H1 (cell line): ENCODE measurements at regions not wholly inside any gene's neighbourhood (a gene's known extent, or its start where the extent isn't known, plus 50 kb on each side); places are given as distances from the start of the nearest gene placed in this dataset.

Source experiments
- CTCF ChIA-PET: fragments of 300-600 bp; sonication (Branson Sonifier 250); formaldehyde crosslinking; loops from one replicate; lab custom pipeline; 2021; ENCODE audit not compliant: partially characterized antibody; lab: Charles Lee
- POLR2A ChIA-PET: fragments of 300-600 bp; sonication (Branson Sonifier 250); formaldehyde crosslinking; loops from one replicate; lab custom pipeline; 2021; ENCODE audit warnings: inconsistent platforms; ENCODE audit not compliant: partially characterized antibody; lab: Charles Lee
- DNase-seq, 2 experiments: peaks; one replicate each; pipeline versions ENCODE4 v3.0.0 to v3.0.0-alpha.2; 2010 to 2022; ENCODE audit warnings: low spot score in 2 of 2, low read depth in 1 of 2, mixed read lengths in 1 of 2
- FAIRE-seq: peaks from 2 replicates; lab custom pipeline; 2011; peaks lifted over from hg19 to GRCh38; lab: Jason Lieb, UNC
- H2AFZ ChIP-seq: 2 replicates; pipeline ENCODE4 v1.8.1; 2012; ENCODE audit warnings: low read length, inconsistent platforms
- H2AK5ac ChIP-seq: 2 replicates; pipeline ENCODE4 v1.6.1; 2013; ENCODE audit warnings: low read depth, low read length
- H2BK120ac ChIP-seq: replicated peaks from 2 replicates; pipeline ENCODE3; 2013; ENCODE audit warnings: low read depth, low read length, inconsistent platforms
- H2BK12ac ChIP-seq: 2 replicates; pipeline ENCODE4 v1.6.1; 2013; ENCODE audit warnings: low read depth, low read length
- H2BK15ac ChIP-seq: 2 replicates; pipeline ENCODE4 v1.6.1; 2013; ENCODE audit warnings: low read length
- H2BK20ac ChIP-seq: 2 replicates; pipeline ENCODE4 v1.6.1; 2013; ENCODE audit warnings: low read length
- H2BK5ac ChIP-seq: 2 replicates; pipeline ENCODE4 v1.6.1; 2013; ENCODE audit warnings: low read depth, low read length
- H3K14ac ChIP-seq: 2 replicates; pipeline ENCODE4 v1.6.1; 2013; ENCODE audit warnings: inconsistent platforms; ENCODE audit not compliant: insufficient read length
- H3K18ac ChIP-seq: 2 replicates; pipeline ENCODE4 v1.6.1; 2013; ENCODE audit warnings: low read length; ENCODE audit errors: extremely low read depth
- H3K23ac ChIP-seq: 2 replicates; pipeline ENCODE4 v1.6.1; 2013; ENCODE audit warnings: inconsistent platforms; ENCODE audit not compliant: insufficient read length
- H3K23me2 ChIP-seq: 2 replicates; pipeline ENCODE4 v1.6.1; 2013; ENCODE audit warnings: low read depth, low read length
- H3K27ac ChIP-seq: 2 replicates; pipeline ENCODE4 v1.6.1; 2011; ENCODE audit warnings: low read depth, low read length, inconsistent platforms
- H3K27me3 ChIP-seq, 4 experiments: replicated peaks in 1 of 4; 1 replicate in 1 of 4; 2 replicates in 3 of 4; pipeline versions ENCODE4 v1.6.1 to v1.8.1; 2011 to 2013; ENCODE audit warnings: low read length in 3 of 4, mild to moderate bottlenecking in 3 of 4, inconsistent platforms in 2 of 4, mixed read lengths in 2 of 4, moderate library complexity in 1 of 4; ENCODE audit not compliant: control insufficient read depth in 3 of 4, insufficient read depth in 3 of 4; ENCODE audit errors: extremely low read depth in 1 of 4
- H3K36me3 ChIP-seq, 4 experiments: 2 replicates each; pipeline versions ENCODE4 v1.6.1 to v1.8.1; 2011 to 2013; ENCODE audit warnings: mild to moderate bottlenecking in 4 of 4, low read length in 3 of 4, moderate library complexity in 2 of 4, control low read depth in 1 of 4, inconsistent platforms in 1 of 4; ENCODE audit not compliant: insufficient read depth in 4 of 4, control insufficient read depth in 2 of 4
- H3K4ac ChIP-seq: replicated peaks from 2 replicates; pipeline ENCODE3; 2013; ENCODE audit warnings: low read length, low read depth, mixed read lengths, inconsistent platforms; ENCODE audit not compliant: insufficient read length
- H3K4me1 ChIP-seq, 4 experiments: replicated peaks in 1 of 4; 1 replicate in 1 of 4; 2 replicates in 3 of 4; pipeline versions ENCODE4 v1.6.1 to v1.8.1; 2011 to 2013; ENCODE audit warnings: low read length in 3 of 4, inconsistent platforms in 2 of 4, mixed read lengths in 1 of 4; ENCODE audit not compliant: insufficient read depth in 4 of 4, control insufficient read depth in 3 of 4
- H3K4me2 ChIP-seq, 2 experiments: 2 replicates each; pipeline versions ENCODE4 v1.6.1 to v1.8.1; 2011 to 2013; ENCODE audit warnings: low read depth in 2 of 2, low read length in 2 of 2, control low read depth in 1 of 2, inconsistent platforms in 1 of 2, mild to moderate bottlenecking in 1 of 2; ENCODE audit not compliant: insufficient read depth in 1 of 2
- H3K4me3 ChIP-seq, 4 experiments: fragments of 200-600, 300-600 bp in 1 of 4; sonication (generic), shearing (Covaris generic), sonication (Bioruptor Twin) in 1 of 4; 2 replicates each; pipeline versions ENCODE4 v1.5.1 to v1.8.1; 2011 to 2016; ENCODE audit warnings: low read length in 4 of 4, low read depth in 3 of 4, control low read depth in 2 of 4, inconsistent platforms in 2 of 4, mild to moderate bottlenecking in 2 of 4, mixed read lengths in 1 of 4, moderate library complexity in 1 of 4; ENCODE audit not compliant: insufficient read depth in 2 of 4; ENCODE audit errors: extremely low read depth in 1 of 4
- H3K56ac ChIP-seq: replicated peaks from 2 replicates; pipeline ENCODE3; 2013; ENCODE audit warnings: low read depth, mild to moderate bottlenecking, mixed read lengths, low read length, inconsistent platforms; ENCODE audit not compliant: insufficient read length
- H3K79me1 ChIP-seq: 2 replicates; pipeline ENCODE4 v1.6.1; 2013; ENCODE audit warnings: low read depth, low read length, control low read depth
- H3K79me2 ChIP-seq, 2 experiments: 2 replicates each; pipeline versions ENCODE4 v1.6.1 to v1.8.1; 2012 to 2013; ENCODE audit warnings: low read length in 2 of 2, mild to moderate bottlenecking in 2 of 2, inconsistent platforms in 1 of 2; ENCODE audit not compliant: insufficient read depth in 2 of 2, control insufficient read depth in 1 of 2
- H3K9ac ChIP-seq, 4 experiments: replicated peaks in 1 of 4; 1 replicate in 1 of 4; 2 replicates in 3 of 4; pipeline versions ENCODE4 v1.6.1 to v1.8.1; 2011 to 2013; ENCODE audit warnings: low read depth in 3 of 4, low read length in 3 of 4, control low read depth in 2 of 4, mild to moderate bottlenecking in 2 of 4, moderate library complexity in 2 of 4, inconsistent platforms in 1 of 4; ENCODE audit errors: extremely low read depth in 1 of 4
- H3K9me3 ChIP-seq, 2 experiments: 2 replicates each; pipeline versions ENCODE4 v1.6.1 to v1.8.1; 2012 to 2013; ENCODE audit warnings: mild to moderate bottlenecking in 2 of 2, moderate library complexity in 2 of 2, control low read depth in 1 of 2, inconsistent platforms in 1 of 2, low read depth in 1 of 2, low read length in 1 of 2, mixed read lengths in 1 of 2; ENCODE audit not compliant: insufficient read depth in 2 of 2
- H4K20me1 ChIP-seq, 2 experiments: replicated peaks in 1 of 2; 2 replicates each; pipeline versions ENCODE3 to v1.8.1; 2011 to 2013; ENCODE audit warnings: inconsistent platforms in 2 of 2, low read length in 2 of 2, mild to moderate bottlenecking in 1 of 2; ENCODE audit not compliant: insufficient read depth in 2 of 2, control insufficient read depth in 1 of 2
- H4K5ac ChIP-seq: 2 replicates; pipeline ENCODE4 v1.6.1; 2013; ENCODE audit warnings: low read length, low read depth, mixed read lengths, inconsistent platforms; ENCODE audit not compliant: insufficient read length
- H4K8ac ChIP-seq: 2 replicates; pipeline ENCODE4 v1.8.0; 2013; ENCODE audit warnings: mild to moderate bottlenecking, moderate library complexity, low read length, inconsistent platforms; ENCODE audit not compliant: insufficient read depth; ENCODE audit errors: extremely low read depth
- H4K91ac ChIP-seq: replicated peaks from 2 replicates; pipeline ENCODE3; 2013; ENCODE audit warnings: low read length, mixed read lengths, inconsistent platforms; ENCODE audit not compliant: insufficient read length
- ASH2L ChIP-seq: fragments of 200-600, 300-600 bp; sonication (generic); IDR thresholded peaks from one replicate; pipeline ENCODE4 v1.7.1; 2017; ENCODE audit warnings: low read length
- BACH1 ChIP-seq: IDR thresholded peaks from 2 replicates; pipeline ENCODE4 v1.6.1; 2012; ENCODE audit warnings: low read length, improper control_type of control experiment
- BRCA1 ChIP-seq: IDR thresholded peaks from 2 replicates; pipeline ENCODE4 v1.6.1; 2012; ENCODE audit warnings: low read depth, low read length, improper control_type of control experiment
- KDM1A ChIP-seq: fragments of 200-600, 300-600 bp; sonication (generic); IDR thresholded peaks from 2 replicates; pipeline ENCODE4 v1.7.1; 2016; ENCODE audit warnings: mild to moderate bottlenecking, low read length, borderline replicate concordance
- POLR2A ChIP-seq, 2 experiments: IDR thresholded peaks; 1 replicate in 1 of 2; 2 replicates in 1 of 2; pipeline ENCODE4 v1.6.1; 2011; ENCODE audit warnings: low read depth in 2 of 2, low read length in 2 of 2, mild to moderate bottlenecking in 2 of 2; ENCODE audit errors: control extremely low read depth in 1 of 2
- RBBP5 ChIP-seq: IDR thresholded peaks from 2 replicates; pipeline ENCODE4 v1.7.1; 2012; ENCODE audit warnings: low read depth, mild to moderate bottlenecking, inconsistent platforms, low read length, moderate library complexity, borderline replicate concordance
- SIX5 ChIP-seq: IDR thresholded peaks from 2 replicates; pipeline ENCODE4 v1.6.1; 2011; ENCODE audit warnings: mild to moderate bottlenecking, low read depth, low read length
- SUZ12 ChIP-seq: fragments of 200-600 bp; sonication (generic); IDR thresholded peaks from 2 replicates; pipeline ENCODE4 v1.6.1; 2012; ENCODE audit warnings: mild to moderate bottlenecking, inconsistent platforms, low read length, moderate library complexity, mixed read lengths
- YY1 ChIP-seq: IDR thresholded peaks from 2 replicates; pipeline ENCODE4 v1.6.1; 2011; ENCODE audit warnings: low read depth, mild to moderate bottlenecking, low read length
- ZNF274 ChIP-seq: IDR thresholded peaks from 2 replicates; pipeline ENCODE4 v1.7.0; 2012; ENCODE audit warnings: low read length, borderline replicate concordance; ENCODE audit errors: extremely low read depth
- WGBS, 2 experiments: shearing (Covaris generic) in 1 of 2; methylation state at CpG; one replicate each; pipeline versions ENCODE4 v1.1.6 to v1.1.7; 2013 to 2015; ENCODE audit warnings: low lambda C conversion rate in 2 of 2, mixed read lengths in 2 of 2, inconsistent platforms in 1 of 2, low coverage in 1 of 2, missing lambda C conversion rate in 1 of 2; ENCODE audit not compliant: insufficient replicate concordance in 2 of 2, insufficient coverage in 1 of 2, insufficient read length in 1 of 2; ENCODE audit errors: extremely low coverage in 1 of 2, missing lambda C conversion rate in 1 of 2; 5-methylcytosine and 5-hydroxymethylcytosine counted together
- TF ChIP-seq, protein P1 (sequence below): IDR thresholded peaks from 2 replicates; pipeline ENCODE4 v1.6.1; 2012; ENCODE audit warnings: inconsistent platforms
- TF ChIP-seq, protein P2 (sequence below): IDR thresholded peaks from 2 replicates; pipeline ENCODE4 v1.6.1; 2012; ENCODE audit warnings: low read length, inconsistent platforms

DNA sequence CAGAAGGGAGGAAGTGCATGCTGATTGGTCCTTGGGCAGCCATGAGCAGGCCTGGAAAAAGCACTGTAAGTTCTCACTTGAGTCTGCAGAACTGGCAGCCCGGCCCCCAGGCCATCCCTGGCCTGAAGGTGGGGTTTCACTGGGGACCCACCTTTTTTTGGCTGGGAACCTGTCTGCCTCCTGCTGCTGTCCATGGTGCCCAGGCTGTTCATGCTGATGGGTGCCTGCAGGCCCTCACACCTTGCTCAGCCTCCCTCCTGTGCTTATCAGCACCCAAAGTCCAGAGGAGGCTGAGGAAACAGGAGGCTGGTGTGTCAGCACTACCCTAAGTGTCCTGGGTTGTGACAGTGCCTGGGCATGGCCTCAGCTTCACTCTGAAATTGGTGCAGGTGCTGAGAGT lies 134.4 kb upstream of the SPRY4 start:
- no peaks in the 10 kb centered on the region for H3K27me3 ChIP-seq
- H3K4me3 ChIP-seq = no peak overlapping the region; a peak in 1 of 8 replicates
- no peak overlapping the region; the same call in 1 of the 2 replicates for H2BK5ac ChIP-seq
- H3K4me1 ChIP-seq = no peaks in the 10 kb centered on the region
- H3K9me3 ChIP-seq = peaks cover 0 to 3% of the 10 kb centered on the region in 2 experiments; a peak in 1 of 4 replicates
- H3K23ac ChIP-seq = no peak overlapping the region
- H4K20me1 ChIP-seq = no peaks in the 10 kb centered on the region
- H3K79me2 ChIP-seq = no peaks in the 10 kb centered on the region
- CTCF ChIA-PET = interaction anchor here (0.6 kb wide), 1 partner anchor 54 kb away, joined by 3 read pairs; no protein-coding TSS in a partner anchor
- no peak overlapping the region for H3K56ac ChIP-seq
- no peaks in the 10 kb centered on the region for H3K79me1 ChIP-seq
- H3K14ac ChIP-seq = no peak overlapping the region
- POLR2A ChIA-PET = interaction anchor here (0.6 to 1.5 kb wide), 3 partner anchors 9 to 134 kb away, joined by 3 read pairs; partner anchors contain the start of gene SPRY4
- H4K91ac ChIP-seq = no peak overlapping the region
- DNase-seq = no peak
- H4K8ac ChIP-seq = peak overlapping the region; percentile 31; the same call in 1 of the 2 replicates
- H2BK20ac ChIP-seq = no peak overlapping the region
- H2BK12ac ChIP-seq = no peak overlapping the region
- TF ChIP-seq, protein P1, sequence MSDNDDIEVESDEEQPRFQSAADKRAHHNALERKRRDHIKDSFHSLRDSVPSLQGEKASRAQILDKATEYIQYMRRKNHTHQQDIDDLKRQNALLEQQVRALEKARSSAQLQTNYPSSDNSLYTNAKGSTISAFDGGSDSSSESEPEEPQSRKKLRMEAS = no peak
- TF ChIP-seq RBBP5 (no peak), SIX5 (no peak), BRCA1 (no peak), KDM1A (no peak), YY1 (no peak), ZNF274 (no peak), ASH2L (no peak), POLR2A (IDR thresholded peaks at IDR 0.05; ENCODE audit: control extremely low read depth in 1 of 2, low read depth in 2 of 2, low read length in 2 of 2) (no peak), SUZ12 (no peak), BACH1 (no peak)
- TF ChIP-seq, protein P2, sequence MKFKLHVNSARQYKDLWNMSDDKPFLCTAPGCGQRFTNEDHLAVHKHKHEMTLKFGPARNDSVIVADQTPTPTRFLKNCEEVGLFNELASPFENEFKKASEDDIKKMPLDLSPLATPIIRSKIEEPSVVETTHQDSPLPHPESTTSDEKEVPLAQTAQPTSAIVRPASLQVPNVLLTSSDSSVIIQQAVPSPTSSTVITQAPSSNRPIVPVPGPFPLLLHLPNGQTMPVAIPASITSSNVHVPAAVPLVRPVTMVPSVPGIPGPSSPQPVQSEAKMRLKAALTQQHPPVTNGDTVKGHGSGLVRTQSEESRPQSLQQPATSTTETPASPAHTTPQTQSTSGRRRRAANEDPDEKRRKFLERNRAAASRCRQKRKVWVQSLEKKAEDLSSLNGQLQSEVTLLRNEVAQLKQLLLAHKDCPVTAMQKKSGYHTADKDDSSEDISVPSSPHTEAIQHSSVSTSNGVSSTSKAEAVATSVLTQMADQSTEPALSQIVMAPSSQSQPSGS = no peak
- FAIRE-seq = no peak
- no peak overlapping the region for H2BK120ac ChIP-seq
- 78% methylated on average over 1 of the region's 1 CpG; no CpG with 5 or more reads in 1 of the 2 experiments for WGBS, 2 experiments
- peak overlapping the region; percentile 47; the same call in 1 of the 2 replicates for H2AK5ac ChIP-seq
- no peak overlapping the region for H3K4me2 ChIP-seq
- no peak overlapping the region for H2BK15ac ChIP-seq
- no peaks in the 10 kb centered on the region for H3K23me2 ChIP-seq
- no peaks in the 10 kb centered on the region for H3K36me3 ChIP-seq
- no peak overlapping the region; the same call in 1 of the 2 replicates for H3K18ac ChIP-seq
- H4K5ac ChIP-seq = no peak overlapping the region
- H2AFZ ChIP-seq = no peak overlapping the region
- no peak overlapping the region for H3K9ac ChIP-seq
- no peak overlapping the region for H3K27ac ChIP-seq
- H3K4ac ChIP-seq = peak overlapping the region; percentile 80
